GM21423 (cell line): ENCODE measurements at regions not wholly inside any gene's neighbourhood (a gene's known extent, or its start where the extent isn't known, plus 50 kb on each side); places are given as distances from the start of the nearest gene placed in this dataset.
"Not testable (repeated sequence)": the region's sequence is repeated elsewhere in the genome, so short reads cannot be mapped to it uniquely, and the experiment has no call there.

Experiments used
- ATAC-seq: cut with Tn5 transposase; IDR thresholded peaks from one replicate; pipeline ENCODE4 v1.9.1; 2021; ENCODE audit warnings: mild to moderate bottlenecking, moderate library complexity; ENCODE audit not compliant: unreplicated experiment

DNA sequence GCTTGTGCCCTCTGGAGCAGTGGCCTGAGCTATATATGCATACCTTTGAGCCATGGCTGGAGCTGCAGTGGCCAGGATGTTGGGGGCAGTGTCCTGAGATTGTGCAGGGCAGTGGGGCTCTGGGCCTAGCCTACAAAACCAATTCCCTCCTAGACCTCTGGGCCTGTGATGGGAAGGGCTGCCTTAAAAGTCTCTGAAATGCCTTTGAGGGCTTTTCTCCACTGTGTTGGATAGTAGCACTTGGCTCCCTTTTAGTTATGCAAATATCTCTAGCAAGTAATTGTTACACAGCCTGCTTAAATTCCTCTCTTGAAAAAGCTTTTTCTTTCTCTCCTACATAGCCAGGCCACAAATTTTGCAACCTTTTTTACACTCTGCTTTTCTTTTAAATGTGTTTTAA is 426.4 kb downstream of the ACTR3B start:
- ATAC-seq = no peak

DNA sequence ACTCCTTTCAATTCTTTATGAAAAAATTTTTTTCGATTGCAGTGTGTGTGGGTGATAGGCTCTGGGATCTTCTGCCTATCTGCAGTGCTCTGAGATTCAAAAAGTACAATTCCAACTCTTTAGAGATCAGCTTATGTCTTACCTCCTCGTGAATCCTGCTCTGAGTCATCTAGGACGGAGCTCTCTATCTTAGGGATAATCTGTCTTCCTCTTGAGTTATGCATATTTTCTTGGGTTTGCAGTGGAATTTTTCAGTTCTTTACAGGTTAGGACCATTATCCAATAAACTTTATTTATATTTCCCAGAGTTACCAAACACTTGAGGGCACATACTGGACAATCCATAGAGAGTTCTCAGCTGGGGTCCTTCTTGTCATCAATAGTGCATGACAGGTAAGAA is 428.6 kb downstream of the ACTR3B start:
- no peak for ATAC-seq

DNA sequence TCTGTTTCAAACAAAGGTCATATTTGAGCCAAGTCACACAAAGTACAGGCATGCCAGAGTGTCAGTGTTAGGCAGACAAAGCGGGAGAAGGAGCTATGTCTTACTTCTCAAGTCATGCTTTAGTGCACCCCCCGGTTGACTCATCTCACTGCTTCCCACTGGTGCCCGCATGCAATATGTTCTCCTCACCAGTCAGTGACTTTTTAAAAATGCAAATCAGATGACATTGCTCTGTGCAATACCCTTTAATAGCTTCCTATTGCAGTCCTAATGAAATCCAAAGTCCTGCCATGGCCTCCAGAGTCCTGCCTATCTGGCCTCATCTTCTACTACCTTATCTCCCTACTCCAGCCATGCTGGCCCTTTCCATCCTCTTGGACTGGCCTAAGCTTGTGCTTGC is 429.1 kb downstream of the ACTR3B start:
- no peak for ATAC-seq

DNA sequence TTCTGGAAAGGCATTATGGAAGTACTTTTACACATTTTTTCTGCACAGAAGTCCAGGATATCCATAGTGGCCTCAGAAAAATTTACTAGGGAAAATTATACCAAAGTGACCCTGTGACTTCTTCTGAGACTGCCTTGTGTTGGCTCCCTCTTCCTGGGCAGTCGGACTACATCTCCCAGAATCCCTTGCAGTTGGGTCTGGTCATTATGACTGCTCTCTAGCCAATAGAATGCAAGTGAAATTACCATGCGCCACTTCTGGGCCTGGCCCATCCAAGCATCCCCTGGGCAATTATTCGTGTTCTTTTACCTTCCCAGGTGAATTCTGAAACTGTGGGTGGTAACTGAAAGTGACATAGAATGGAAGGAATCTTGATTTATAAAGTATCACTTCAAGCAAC is 430.9 kb downstream of the ACTR3B start:
- no peak for ATAC-seq

DNA sequence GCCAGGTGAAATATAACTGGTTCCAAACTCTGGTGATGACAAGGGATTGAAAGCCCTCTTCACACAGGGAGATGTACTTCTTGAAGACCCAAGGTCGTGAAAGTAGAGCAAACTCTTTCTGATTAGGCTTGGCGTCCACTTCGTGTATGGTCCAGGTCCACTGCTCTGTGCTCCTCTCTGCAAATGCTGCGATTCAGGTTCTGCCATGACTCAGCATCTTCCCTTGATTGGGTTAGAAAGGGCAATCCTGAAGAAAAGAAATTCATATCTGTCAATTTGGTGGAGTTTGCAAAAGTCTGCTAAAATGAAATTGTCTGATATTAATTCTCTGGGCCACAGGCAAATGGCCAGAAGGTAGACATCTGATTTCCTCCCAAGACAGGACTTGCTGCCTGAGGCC is 431.4 kb downstream of the ACTR3B start:
- no peak for ATAC-seq

DNA sequence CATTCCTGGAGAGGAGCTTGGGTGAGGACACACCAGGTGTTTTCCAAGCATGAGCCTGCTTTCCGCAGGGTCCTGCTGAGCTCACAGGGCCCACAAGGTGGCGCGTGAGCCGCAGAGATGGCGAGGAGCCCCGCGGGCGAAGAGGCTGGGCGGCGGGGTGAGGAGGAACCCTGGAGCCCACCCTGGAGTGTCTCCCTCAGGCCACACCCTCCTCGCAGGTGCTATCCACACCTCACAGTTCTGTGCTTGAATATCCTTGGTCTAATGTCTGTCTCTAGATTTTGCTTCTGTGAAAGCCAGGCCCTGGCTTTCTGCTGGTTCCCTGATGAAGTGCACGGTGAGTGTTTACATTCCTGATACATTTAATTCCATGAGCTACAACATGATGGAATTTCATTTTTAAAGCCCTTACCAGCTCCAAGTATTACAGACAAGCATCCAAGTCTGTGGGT is 433.6 kb downstream of the ACTR3B start:
- peak; percentile 62 for ATAC-seq

DNA sequence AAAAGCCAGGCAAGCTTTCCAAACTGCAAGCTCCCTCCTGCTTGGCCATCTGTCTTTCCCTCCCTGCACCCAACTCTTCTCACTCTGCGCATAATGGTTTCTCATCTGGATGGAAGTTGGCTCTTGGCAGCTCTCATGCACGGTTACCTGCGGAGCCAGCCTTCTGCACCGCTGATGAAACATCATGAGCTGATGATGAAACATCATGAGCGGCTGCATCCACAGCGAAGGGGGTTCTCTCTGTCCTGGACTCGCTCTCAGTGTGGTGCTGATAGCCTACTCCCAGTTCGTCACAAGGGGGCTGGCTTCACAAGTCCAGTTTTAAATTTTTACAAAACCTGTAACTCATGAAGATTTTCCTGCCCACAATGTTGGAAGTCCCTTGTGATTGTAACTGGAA is 457.5 kb downstream of the ACTR3B start:
- no peak for ATAC-seq

DNA sequence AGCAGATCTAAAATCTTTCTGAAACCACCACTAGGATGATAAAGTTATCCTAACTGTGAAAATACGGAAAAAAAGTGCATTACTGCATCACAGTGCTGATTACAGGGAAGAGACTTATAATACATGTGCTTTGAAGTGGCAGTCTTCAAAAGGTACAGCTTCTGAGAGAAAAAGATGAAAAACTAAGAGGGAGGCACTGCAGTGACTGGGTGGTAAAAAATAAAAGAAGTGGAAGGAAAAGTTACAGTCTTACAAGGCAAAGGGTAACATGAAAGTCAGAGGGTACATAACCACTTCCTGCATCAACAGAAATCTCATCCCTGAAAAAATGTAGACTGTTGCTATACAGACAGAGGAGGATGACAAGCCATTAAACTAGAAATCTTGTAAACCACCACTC is 465.3 kb downstream of the ACTR3B start:
- ATAC-seq = no peak

DNA sequence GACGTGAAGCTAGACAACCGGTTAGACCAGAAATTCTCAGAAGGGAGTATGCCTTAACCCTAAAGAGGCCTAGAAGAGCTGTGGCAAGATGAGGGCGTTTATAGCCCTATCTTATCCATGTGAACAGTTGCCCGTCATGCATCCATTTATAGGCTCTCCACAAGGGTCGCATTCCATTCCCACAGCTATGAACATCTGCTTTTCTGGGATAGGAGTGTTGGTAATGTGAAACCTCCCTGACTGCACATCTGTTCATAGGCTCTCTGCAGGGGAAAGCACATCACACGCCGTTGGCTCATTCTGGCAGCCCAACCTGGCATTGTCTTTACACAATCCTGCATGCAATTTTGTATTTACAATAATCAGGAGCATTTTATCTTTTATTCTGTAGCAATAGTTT is 485.6 kb downstream of the ACTR3B start:
- not testable (repeated sequence) for ATAC-seq

DNA sequence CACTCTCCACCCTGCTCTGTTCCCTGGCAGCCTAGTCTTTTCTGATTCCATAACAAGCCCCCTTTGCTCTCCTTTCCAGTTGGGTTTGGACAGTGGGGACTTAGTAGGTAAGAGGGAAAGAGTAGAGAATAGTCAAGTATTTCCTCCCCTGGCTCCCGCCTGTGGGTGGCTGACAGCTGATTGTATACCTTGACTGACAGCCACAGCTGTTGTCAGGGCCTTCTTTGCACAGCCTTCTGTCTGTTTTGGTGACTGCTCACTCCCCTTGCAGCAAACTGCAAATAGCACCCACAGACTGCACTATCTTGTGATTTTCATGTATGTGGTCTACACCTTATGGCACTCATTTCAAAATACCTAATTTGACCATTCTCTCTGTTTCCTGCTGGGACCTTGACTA is 486.3 kb downstream of the ACTR3B start:
- ATAC-seq = no peak

DNA sequence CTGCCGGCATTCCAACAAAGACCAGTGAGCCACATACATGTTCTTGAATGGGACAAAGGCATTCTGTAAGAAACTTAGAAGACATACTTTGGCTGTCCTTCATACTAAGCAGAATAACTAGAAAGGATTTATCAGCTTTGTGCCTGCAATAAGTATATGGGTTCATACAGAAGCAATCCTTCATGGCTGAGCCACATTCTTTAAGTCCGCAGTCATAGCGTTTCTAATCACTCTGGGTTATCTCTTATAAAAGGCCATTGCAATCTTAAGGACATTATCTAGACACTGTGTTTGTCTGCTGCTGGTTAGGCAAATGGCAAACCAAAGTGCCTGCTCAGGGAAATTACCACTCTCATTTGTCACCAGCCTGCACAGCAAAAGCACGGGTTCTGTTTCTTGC is 488.4 kb downstream of the ACTR3B start:
- ATAC-seq = no peak

DNA sequence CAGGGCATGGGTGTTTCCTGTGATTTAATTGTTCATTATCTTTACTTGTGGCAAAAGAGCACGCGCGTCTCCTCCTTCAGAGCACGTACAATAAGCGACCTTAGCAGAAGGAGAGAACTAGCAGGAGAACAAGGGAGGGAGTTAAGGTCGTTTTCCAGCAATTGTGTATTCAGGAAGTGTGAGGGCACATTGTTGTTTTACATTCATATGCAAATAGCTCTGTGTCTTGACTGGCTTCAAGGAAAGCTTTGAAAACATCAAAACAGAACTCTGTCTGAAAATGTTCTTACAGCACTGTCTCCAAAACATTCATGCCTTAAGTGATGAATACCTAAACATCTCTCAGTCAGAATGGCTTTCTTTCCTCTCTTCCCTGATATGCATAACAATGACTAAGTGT is 499.1 kb downstream of the ACTR3B start:
- no peak for ATAC-seq

DNA sequence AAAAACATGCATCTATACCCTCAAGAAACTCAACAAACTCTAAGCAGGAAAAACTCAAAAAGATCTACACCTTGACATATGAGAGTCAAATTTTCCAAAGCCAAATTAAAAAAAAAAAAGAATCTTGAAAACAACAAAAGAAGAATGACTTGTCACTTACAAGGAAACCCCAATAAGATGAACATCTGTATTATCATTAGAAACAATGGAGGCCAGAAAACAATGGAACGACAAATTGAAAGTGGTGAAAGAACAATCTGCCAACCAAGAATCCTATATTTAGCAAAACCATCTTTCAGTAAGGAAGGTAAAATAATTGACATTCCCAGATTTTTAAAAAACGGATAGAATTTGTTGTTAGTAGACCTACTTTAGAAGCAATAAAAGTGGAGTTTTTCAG is 516.8 kb downstream of the ACTR3B start:
- no peak for ATAC-seq

DNA sequence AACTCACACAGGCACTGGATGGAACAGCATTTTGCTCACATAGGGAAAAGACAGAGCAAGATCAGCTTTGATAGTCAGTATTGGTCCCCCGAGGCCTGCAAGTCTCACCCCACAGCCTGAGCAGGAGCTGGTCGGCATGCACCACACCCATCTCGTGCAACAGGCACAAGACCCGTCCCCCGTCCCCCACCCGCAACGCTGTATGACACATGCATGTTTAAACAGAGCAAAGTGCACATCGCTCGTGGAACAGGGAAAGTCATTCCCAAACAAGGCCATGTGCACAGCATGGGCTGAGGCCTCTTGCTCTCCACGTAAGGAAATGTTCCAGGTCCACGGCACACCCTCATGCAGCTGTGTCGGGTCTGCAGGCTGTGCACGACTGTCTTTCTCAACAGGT is 527.2 kb downstream of the ACTR3B start:
- no peak for ATAC-seq

DNA sequence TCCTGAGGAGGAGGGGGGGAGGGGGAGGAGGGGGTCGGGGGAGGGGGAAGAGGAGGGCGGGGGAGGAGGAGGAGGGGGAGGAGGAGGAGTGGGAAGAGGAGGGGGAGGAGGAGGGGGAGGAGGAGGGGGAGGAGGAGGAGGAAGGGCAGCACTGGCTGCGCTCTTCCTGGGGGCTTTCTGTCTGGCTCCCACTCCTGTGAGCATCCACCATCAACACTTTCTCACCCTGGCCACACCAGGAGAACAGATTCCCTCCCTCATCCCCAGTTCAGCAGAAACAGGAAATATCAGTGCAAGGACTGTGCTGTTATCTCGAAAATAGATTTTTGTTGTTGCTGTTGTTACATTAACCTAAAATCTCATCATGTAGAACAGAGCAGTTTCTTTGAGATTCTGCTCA is 530.5 kb downstream of the ACTR3B start:
- no peak for ATAC-seq

DNA sequence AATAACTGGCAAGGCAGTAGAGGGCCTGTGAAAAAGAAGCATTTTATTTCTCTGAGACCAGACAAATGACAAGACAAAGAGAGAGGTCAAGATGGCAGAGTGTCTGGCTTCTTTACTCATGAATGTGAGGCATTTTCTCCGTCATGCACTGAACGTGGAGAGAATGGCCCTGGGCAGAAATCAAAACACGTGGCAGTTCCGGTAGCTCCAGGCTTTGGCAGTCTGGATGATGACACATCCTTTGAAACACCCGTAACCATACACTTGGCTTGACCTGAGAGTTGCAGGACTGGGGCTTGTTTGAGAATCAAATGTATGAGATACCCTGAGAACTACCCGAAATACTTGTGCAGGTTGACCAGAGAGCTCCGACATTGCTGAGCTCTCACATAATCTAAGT is 537.6 kb downstream of the ACTR3B start:
- ATAC-seq = no peak

DNA sequence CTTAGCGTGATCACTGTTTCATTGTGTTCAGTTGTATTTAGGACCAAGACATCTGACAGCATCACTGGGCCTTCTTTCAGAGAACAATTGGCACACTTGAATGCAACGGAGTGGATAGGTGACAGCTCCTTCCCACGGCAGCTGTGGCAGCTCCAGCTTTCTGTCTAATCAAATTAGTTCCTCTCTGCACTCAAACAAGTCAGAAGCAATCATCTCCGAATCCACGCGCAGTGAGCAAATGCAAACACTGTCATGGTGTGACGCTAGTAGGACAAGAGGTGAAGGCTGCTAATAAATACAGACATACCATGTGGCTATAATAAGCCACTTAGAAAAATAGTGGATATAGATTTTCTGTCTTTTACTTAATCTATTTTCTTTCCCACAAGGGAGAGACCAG is 542.4 kb downstream of the ACTR3B start:
- no peak for ATAC-seq

DNA sequence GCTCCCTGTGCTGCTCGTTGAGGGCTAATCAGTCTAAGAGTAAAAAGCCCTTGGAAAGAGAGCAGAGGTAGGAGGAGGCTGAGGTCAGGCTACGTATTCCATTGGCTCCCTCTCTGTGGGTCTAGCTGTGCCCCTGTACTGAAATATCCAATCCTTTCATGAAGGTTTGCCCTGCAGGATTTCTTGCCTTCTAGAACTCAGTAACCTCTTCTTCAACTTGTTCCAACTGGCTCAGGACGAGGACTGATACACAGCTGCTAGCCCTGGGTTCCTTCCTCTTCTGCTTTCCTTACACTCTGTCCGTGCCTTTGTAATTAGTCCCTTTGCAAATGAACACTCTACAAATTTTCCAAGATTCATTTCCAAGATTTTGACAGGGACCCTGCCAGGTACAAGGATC is 560.5 kb downstream of the ACTR3B start:
- ATAC-seq = no peak

DNA sequence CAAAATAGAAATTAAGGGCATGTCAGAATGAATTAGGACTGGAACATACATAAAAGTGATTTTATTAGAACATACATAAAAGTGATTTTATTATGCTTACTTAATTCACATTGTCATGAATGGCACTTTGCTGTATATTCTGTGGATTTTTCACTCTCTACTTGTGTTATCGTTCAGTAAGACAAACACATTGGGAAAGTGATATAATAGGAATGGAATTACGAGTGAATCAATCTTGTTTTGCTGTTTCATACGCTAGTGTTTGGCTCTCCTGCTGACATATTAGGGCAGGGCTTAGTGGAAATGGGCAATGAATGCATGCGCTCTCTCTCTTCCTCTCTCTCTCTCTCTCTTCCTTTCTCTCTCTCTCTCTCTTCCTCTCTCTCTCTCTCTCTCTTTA is 561.1 kb downstream of the ACTR3B start:
- no peak for ATAC-seq

DNA sequence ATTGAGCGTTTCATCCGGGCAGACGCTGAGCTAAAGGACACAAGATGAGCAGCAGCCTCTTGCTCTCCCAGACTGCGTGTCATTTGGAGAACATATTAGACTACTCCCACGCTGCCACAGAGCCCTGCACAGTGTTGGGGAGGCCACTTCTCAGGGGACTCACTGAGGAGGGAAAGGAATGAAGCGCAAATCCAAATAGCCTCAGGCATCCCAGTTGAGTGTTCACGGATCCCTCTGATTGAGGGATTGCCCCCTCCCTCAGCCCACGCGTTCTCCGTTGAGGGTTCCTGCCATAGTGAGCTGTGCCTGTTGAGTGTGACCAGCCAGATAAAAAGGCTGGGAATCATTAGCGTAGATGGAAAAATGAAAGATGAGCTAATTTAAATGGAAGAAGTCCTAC is 563.4 kb downstream of the ACTR3B start:
- ATAC-seq = no peak

DNA sequence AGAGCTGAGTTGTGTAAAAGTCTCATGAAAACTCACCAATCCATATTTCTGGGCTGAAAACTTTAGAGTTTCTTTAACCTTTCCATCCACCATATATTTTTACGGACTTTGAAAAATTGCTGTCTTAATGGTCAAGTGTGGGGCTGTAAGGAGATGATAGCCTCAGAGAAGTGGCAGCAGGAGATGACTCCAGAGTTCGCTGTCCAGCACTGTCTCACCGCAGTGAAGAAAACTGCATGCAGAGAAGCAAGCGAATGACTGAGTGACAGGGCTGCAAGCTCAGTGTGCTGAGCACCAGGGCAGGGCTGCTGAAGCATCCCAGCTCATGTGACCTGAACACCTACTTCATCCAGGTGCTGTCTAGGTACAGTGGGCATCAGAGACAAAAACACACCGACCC is 564.5 kb downstream of the ACTR3B start:
- ATAC-seq = no peak

DNA sequence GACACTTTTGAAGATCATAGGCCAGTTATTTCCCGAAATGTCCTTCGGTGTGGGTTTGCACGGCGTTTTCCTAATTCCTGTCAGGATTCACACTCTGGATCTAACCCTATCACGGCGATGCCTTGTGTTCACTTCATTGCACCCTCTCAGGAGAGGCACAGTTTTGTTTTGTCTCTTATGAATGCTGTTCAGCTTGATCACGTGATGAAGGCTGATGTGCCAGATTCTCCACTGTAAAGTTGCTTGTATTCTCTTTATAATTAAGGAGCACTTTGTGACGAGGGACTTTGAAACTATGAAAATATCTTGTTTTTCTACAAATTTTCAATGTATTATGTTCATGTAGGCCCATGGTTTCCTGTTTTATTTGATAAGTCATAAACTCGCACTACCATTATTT is 568.1 kb downstream of the ACTR3B start:
- ATAC-seq = no peak

DNA sequence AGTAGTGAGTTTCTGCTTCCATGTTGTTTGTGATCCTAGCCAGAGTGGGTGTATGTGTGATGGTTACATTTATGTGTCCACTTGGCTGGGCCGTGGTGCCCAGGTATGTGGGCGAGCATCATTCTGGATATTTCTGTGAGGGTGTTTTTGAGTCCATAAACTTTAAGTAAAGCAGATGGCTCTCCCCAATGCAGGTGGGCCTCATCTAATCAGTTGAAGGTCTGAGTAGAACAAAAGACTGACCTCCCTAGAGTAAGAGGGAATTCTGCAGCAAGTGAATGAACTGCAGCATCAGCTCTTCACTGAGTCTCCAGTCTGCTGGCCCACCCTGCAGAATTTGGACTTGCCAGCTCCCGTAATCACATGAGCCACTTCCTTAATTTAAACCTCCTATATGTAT is 571.9 kb downstream of the ACTR3B start:
- no peak for ATAC-seq

DNA sequence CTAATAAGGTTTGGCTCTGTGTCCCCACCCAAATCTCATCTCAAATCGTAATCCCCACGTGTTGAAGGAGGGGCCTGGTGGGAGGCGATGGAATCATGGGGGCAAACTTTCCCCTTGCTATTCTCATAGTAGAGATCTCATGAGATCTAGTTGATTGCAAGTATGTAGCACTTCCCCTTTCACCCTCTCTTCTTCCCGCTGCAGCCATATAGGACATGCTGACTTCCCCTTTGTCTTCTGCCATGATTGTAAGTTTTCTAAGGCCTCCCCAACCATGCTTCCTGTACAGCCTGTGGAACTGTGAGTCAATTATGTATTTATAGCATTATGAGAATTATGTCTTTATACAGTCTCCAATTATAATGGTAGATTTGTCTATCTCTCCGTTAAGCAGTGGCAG is 594.5 kb downstream of the ACTR3B start:
- ATAC-seq = no peak
